SK-N-SH (cell line): ENCODE measurements at regions not wholly inside any gene's neighbourhood (a gene's known extent, or its start where the extent isn't known, plus 50 kb on each side); places are given as distances from the start of the nearest gene placed in this dataset.

ENCODE experiments used
- CTCF ChIA-PET: fragments of 300-600, 350-600 bp; formaldehyde crosslinking; extraction: SDS; loops from one replicate; lab custom pipeline; 2021; lab: Yijun Ruan, JAX
- POLR2A ChIA-PET: fragments of 350-600 bp; sonication (Branson Sonifier 250); formaldehyde crosslinking; extraction: SDS; loops from one replicate; lab custom pipeline; 2020; ENCODE audit warnings: antibody characterized with exemption, inconsistent platforms; lab: Yijun Ruan, JAX
- DNase-seq: peaks from one replicate; pipeline ENCODE4 v3.0.0; 2012
- H2AFZ ChIP-seq: fragments of 200-600 bp; sonication (generic); 2 replicates; pipeline ENCODE4 v1.8.1; 2016; ENCODE audit warnings: antibody characterized with exemption, mild to moderate bottlenecking, low read depth
- H3F3A ChIP-seq: fragments of 200-600 bp; sonication (generic); replicated peaks from 2 replicates; pipeline ENCODE3; 2016; ENCODE audit warnings: antibody characterized with exemption, mild to moderate bottlenecking; ENCODE audit not compliant: insufficient read depth
- H3K27ac ChIP-seq, 2 experiments: fragments of 200-500 bp in 1 of 2; fragments of 200-600 bp in 1 of 2; sonication (Bioruptor generic) in 1 of 2; sonication (generic), shearing (Covaris generic) in 1 of 2; 2 replicates each; pipeline versions ENCODE4 v1.5.1 to v1.6.1; 2014 to 2016; ENCODE audit warnings: low read depth in 2 of 2, inconsistent platforms in 1 of 2, low read length in 1 of 2, mild to moderate bottlenecking in 1 of 2, mixed read lengths in 1 of 2
- H3K27me3 ChIP-seq: fragments of 200-600 bp; sonication (generic), shearing (Covaris generic); 2 replicates; pipeline ENCODE4 v1.6.1; 2016; ENCODE audit warnings: mixed run types; ENCODE audit not compliant: insufficient read depth
- H3K36me3 ChIP-seq, 2 experiments: fragments of 200-500 bp in 1 of 2; fragments of 200-600 bp in 1 of 2; sonication (Bioruptor generic) in 1 of 2; sonication (generic) in 1 of 2; replicated peaks in 1 of 2; 2 replicates each; pipeline versions ENCODE3 to v1.5.1; 2014 to 2016; ENCODE audit warnings: low read length in 1 of 2, mild to moderate bottlenecking in 1 of 2; ENCODE audit not compliant: insufficient read depth in 2 of 2, control insufficient read depth in 1 of 2
- H3K4me1 ChIP-seq, 2 experiments: fragments of 200-500 bp in 1 of 2; fragments of 200-600 bp in 1 of 2; sonication (Bioruptor generic) in 1 of 2; sonication (generic), shearing (Covaris generic) in 1 of 2; 2 replicates each; pipeline versions ENCODE4 v1.5.1 to v1.6.1; 2014 to 2016; ENCODE audit warnings: low read depth in 1 of 2, low read length in 1 of 2, mixed run types in 1 of 2; ENCODE audit not compliant: insufficient read depth in 2 of 2, control insufficient read depth in 1 of 2
- H3K4me2 ChIP-seq: fragments of 200-600 bp; sonication (generic), shearing (Covaris generic); 2 replicates; pipeline ENCODE4 v1.6.1; 2017; ENCODE audit warnings: mixed run types
- H3K4me3 ChIP-seq, 2 experiments: fragments of 200-500 bp in 1 of 2; fragments of 200-600 bp in 1 of 2; sonication (Bioruptor generic) in 1 of 2; sonication (generic), shearing (Covaris generic) in 1 of 2; 2 replicates each; pipeline versions ENCODE4 v1.5.1 to v1.8.1; 2014 to 2016; ENCODE audit warnings: low read depth in 2 of 2, inconsistent platforms in 1 of 2, low read length in 1 of 2, mild to moderate bottlenecking in 1 of 2, mixed read lengths in 1 of 2, moderate library complexity in 1 of 2
- H3K79me2 ChIP-seq: fragments of 200-600 bp; sonication (generic); 2 replicates; pipeline ENCODE4 v1.8.1; 2017; ENCODE audit warnings: mild to moderate bottlenecking; ENCODE audit not compliant: insufficient read depth
- H3K9ac ChIP-seq: fragments of 200-600 bp; sonication (generic); 2 replicates; pipeline ENCODE4 v1.6.1; 2017; ENCODE audit warnings: mixed run types
- H3K9me2 ChIP-seq: fragments of 200-600 bp; sonication (generic); 2 replicates; pipeline ENCODE4 v1.6.1; 2017; ENCODE audit warnings: mixed run types
- H3K9me3 ChIP-seq: fragments of 200-600 bp; sonication (generic); 2 replicates; pipeline ENCODE4 v1.6.1; 2017; ENCODE audit warnings: mixed run types, mild to moderate bottlenecking, moderate library complexity
- H4K20me1 ChIP-seq: fragments of 200-600 bp; sonication (generic); 2 replicates; pipeline ENCODE4 v1.6.1; 2017; ENCODE audit warnings: mild to moderate bottlenecking, mixed run types; ENCODE audit not compliant: insufficient read depth
- CHD2 ChIP-seq: fragments of 150-350 bp; IDR thresholded peaks from 2 replicates; pipeline ENCODE4 v1.6.1; 2018; ENCODE audit warnings: low read length; ENCODE audit not compliant: partially characterized antibody
- EZH2phosphoT487 ChIP-seq: fragments of 200-600 bp; sonication (generic); IDR thresholded peaks from 2 replicates; pipeline ENCODE4 v1.6.1; 2017; ENCODE audit warnings: low read depth, mixed run types, mild to moderate bottlenecking, antibody characterized with exemption, moderate library complexity, borderline replicate concordance
- FOSL2 ChIP-seq: IDR thresholded peaks from 2 replicates; pipeline ENCODE4 v1.4.0; 2012; ENCODE audit warnings: low read depth, mild to moderate bottlenecking, moderate library complexity, borderline replicate concordance
- GABPA ChIP-seq: IDR thresholded peaks from 2 replicates; pipeline ENCODE4 v1.4.0; 2012; ENCODE audit warnings: low read depth, mild to moderate bottlenecking
- IRF3 ChIP-seq: fragments of 150-350 bp; IDR thresholded peaks from 2 replicates; pipeline ENCODE4 v1.6.1; 2016; ENCODE audit warnings: mild to moderate bottlenecking, low read depth, low read length
- NFIC ChIP-seq: IDR thresholded peaks from 2 replicates; pipeline ENCODE4 v1.4.0; 2012; ENCODE audit warnings: borderline replicate concordance
- NRF1 ChIP-seq: IDR thresholded peaks from 2 replicates; pipeline ENCODE4 v1.6.1; 2012; ENCODE audit warnings: low read depth, mild to moderate bottlenecking, low read length
- PBX3 ChIP-seq: IDR thresholded peaks from 2 replicates; pipeline ENCODE4; 2012
- RAD21 ChIP-seq: IDR thresholded peaks from 2 replicates; pipeline ENCODE4 v1.6.1; 2012; ENCODE audit warnings: mild to moderate bottlenecking, low read length
- SIN3A ChIP-seq: IDR thresholded peaks from 2 replicates; pipeline ENCODE4 v1.6.1; 2012; ENCODE audit warnings: low read depth, mild to moderate bottlenecking, low read length, moderate library complexity, borderline replicate concordance
- TAF1 ChIP-seq: IDR thresholded peaks from 2 replicates; pipeline ENCODE4 v1.6.1; 2012; ENCODE audit warnings: low read depth, mild to moderate bottlenecking, low read length, moderate library complexity, borderline replicate concordance
- TCF12 ChIP-seq: IDR thresholded peaks from 2 replicates; pipeline ENCODE4 v1.4.0; 2012
- YY1 ChIP-seq: IDR thresholded peaks from 2 replicates; pipeline ENCODE4 v1.4.0; 2012; ENCODE audit warnings: low read depth, mild to moderate bottlenecking
- WGBS: methylation state at CpG from one replicate; pipeline ENCODE4 v1.1.6; 2017; ENCODE audit warnings: low lambda C conversion rate; 5-methylcytosine and 5-hydroxymethylcytosine counted together
- TF ChIP-seq, protein P1 (sequence below): IDR thresholded peaks from 2 replicates; pipeline ENCODE4 v1.4.0; 2012; ENCODE audit warnings: low read depth
- TF ChIP-seq, protein P2 (sequence below): IDR thresholded peaks from 2 replicates; pipeline ENCODE4 v1.6.1; 2012; ENCODE audit warnings: mild to moderate bottlenecking, low read depth, low read length, moderate library complexity

- CTCF ChIA-PET = interaction anchor here (0.8 to 1.3 kb wide), 2 partner anchors 10 to 294 kb away, joined by 4 read pairs; no protein-coding TSS in a partner anchor
- no peak for DNase-seq
- Histone ChIP-seq H3K27ac (no peak overlapping the region), H2AFZ (no peak overlapping the region; the same call in 1 of the 2 replicates), H3K9ac (no peak overlapping the region), H3K4me1 (peaks cover 0 to 5% of the 10 kb centered on the region in 2 experiments; a peak in 1 of 4 replicates), H3K9me2 (no peaks in the 10 kb centered on the region), H3K36me3 (no peaks in the 10 kb centered on the region), H3K4me3 (no peak overlapping the region), H3K9me3 (peaks cover 8% of the 10 kb centered on the region; the same call in 1 of the 2 replicates), H3K79me2 (no peaks in the 10 kb centered on the region), H3F3A (no peaks in the 10 kb centered on the region), H3K27me3 (no peaks in the 10 kb centered on the region), H4K20me1 (no peaks in the 10 kb centered on the region), H3K4me2 (no peak overlapping the region)
- POLR2A ChIA-PET = no interaction called here
- 75% methylated on average over 8 of the region's 8 CpGs for WGBS
- no peak for TF ChIP-seq FOSL2
- TF ChIP-seq NRF1 = no peak
- no peak for TF ChIP-seq IRF3
- no peak for TF ChIP-seq TAF1
- TF ChIP-seq, protein P1, sequence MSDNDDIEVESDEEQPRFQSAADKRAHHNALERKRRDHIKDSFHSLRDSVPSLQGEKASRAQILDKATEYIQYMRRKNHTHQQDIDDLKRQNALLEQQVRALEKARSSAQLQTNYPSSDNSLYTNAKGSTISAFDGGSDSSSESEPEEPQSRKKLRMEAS = no peak
- no peak for TF ChIP-seq PBX3
- TF ChIP-seq CHD2 = no peak
- TF ChIP-seq GABPA = no peak
- no peak for TF ChIP-seq NFIC
- TF ChIP-seq YY1 = no peak
- TF ChIP-seq, protein P2, sequence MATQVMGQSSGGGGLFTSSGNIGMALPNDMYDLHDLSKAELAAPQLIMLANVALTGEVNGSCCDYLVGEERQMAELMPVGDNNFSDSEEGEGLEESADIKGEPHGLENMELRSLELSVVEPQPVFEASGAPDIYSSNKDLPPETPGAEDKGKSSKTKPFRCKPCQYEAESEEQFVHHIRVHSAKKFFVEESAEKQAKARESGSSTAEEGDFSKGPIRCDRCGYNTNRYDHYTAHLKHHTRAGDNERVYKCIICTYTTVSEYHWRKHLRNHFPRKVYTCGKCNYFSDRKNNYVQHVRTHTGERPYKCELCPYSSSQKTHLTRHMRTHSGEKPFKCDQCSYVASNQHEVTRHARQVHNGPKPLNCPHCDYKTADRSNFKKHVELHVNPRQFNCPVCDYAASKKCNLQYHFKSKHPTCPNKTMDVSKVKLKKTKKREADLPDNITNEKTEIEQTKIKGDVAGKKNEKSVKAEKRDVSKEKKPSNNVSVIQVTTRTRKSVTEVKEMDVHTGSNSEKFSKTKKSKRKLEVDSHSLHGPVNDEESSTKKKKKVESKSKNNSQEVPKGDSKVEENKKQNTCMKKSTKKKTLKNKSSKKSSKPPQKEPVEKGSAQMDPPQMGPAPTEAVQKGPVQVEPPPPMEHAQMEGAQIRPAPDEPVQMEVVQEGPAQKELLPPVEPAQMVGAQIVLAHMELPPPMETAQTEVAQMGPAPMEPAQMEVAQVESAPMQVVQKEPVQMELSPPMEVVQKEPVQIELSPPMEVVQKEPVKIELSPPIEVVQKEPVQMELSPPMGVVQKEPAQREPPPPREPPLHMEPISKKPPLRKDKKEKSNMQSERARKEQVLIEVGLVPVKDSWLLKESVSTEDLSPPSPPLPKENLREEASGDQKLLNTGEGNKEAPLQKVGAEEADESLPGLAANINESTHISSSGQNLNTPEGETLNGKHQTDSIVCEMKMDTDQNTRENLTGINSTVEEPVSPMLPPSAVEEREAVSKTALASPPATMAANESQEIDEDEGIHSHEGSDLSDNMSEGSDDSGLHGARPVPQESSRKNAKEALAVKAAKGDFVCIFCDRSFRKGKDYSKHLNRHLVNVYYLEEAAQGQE = no peak
- no peak for TF ChIP-seq RAD21
- TF ChIP-seq TCF12 = no peak
- no peak for TF ChIP-seq EZH2phosphoT487
- no peak for TF ChIP-seq SIN3A
Measured at GRCh38 chr11:130728185-130729180, 187.8 kb downstream of the SNX19 start.
